Activated T-cell treated with anti-CD3 and anti-CD28 coated beads for 1 hour (primary cell): ENCODE measurements at regions not wholly inside any gene's neighbourhood (a gene's known extent, or its start where the extent isn't known, plus 50 kb on each side); places are given as distances from the start of the nearest gene placed in this dataset.

Experiments
- DNase-seq: peaks from one replicate; pipeline ENCODE4 v3.0.0-alpha.2; 2020; ENCODE audit warnings: low read depth

GRCh38 chr15:96415513-96416217 is 85.2 kb downstream of the NR2F2 start:
- DNase-seq = no peak

DNA sequence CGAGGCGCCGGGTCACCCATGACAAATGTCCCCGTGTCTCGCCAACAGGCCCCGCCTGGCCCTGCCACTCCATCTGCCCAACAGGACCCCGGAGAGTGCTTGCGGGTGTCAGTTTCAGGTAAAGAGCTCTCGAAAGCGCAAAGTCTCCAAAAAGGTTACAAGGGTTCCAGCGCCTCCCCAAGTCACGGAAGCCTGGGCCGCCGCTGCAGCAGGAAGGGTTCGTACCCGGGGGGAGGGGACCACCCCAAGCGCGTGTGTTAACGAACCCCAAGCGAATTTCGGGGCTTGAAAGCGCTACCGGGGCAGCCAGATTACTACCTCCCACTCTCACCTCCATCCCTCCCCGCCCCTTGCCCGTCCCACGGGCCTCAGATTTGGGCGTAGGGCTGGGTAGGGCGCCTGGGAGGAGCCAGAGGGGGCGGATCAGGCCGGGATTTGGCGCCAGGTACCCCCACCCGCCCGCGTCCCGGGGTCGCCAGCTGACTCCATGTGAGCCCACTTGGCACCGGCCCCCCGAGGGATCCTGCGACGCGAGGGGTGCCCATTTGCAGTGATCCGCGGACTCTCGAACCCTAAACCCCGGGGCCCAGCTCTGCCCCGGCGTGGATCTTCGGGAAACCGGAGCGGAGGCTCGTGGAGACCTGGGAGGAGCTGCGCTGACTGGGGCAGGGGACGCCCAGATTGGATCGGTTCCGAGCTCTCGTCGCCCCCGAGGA is 85.9 kb downstream of the NR2F2 start:
- no peak for DNase-seq

DNA sequence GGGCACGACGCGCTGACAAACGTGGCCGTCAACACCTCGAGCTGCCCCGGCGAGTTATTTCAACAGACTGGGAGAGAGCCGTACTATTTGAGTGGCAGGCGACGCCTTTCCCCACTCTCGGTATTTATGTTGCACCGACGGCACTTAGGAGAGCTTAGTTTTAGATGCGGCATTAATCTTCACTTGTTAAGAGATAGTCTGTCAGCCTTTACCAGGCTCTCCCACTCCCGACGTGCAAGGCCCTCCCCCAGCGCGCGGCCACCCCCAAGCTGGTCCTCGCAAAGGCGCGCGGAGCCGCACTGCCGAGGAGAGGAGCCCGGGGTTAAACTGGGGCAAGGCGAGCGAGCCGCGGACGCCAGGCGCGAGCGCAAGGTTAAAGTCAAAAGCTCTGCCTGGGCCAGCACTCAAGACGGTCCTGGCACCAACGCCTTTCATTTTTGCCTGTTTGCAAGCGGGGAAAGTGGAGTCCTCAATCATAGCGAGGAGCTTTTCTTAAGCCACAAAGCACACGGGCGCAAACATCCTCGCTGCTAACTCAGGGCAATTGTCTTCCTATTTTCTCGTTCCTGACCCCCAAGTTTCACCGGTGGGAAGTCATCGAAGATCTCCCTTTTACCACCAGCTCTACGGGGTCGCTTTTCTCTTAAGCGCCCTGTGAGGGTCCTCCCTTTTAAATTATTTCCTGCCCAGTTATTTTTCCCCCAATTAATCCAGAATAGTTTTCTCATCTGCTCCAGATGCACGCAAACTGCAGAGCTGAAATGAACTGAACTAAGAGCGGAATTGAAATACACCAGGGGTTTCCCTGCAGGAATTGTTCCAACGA is 86.6 kb downstream of the NR2F2 start:
- DNase-seq = no peak

- DNase-seq = no peak
Observed at GRCh38 chr15:96417760-96418130, 87.2 kb downstream of the NR2F2 start.

DNA sequence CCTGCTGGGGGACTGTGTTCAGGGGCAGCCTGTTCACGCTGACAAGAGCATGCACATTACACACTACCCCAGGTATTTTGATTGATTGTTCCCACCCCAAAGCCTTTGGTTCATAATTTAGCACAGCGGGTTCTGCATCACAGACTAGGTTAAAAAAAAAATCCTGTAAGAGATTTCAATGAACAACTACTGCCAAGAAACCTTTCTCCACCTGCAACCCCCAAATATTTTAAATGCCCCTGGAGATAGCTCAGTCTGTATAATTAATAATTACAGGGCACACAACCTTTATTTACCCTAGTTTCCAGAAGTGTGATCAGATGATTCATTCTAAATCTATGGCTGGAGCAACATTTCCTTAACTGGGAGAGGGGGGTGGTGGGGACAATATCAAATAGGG is 87.6 kb downstream of the NR2F2 start:
- DNase-seq = no peak

DNA sequence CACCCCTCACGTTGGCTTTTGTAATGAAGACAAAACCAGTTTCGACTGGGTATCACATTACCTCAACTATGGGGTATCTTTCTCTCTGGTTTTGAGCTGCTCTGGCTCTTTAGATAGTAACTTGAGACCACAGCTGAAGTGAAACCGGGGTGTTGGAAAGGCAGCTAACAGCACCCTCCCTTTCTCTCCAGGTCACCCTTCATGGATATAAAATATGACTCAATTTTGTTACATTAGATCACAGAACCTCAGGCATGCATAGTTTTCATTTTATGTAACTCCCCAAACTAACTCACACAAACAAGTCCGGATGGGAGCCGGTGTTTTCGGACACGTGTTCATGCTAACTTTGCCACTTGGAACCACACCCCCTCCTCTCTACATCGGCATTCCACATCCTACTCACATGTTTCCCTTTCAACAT is 90.7 kb downstream of the NR2F2 start:
- no peak for DNase-seq

GRCh38 chr15:96422125-96422524 is 91.6 kb downstream of the NR2F2 start:
- DNase-seq = no peak

GRCh38 chr15:96424674-96425073 is 94.2 kb downstream of the NR2F2 start:
- DNase-seq = no peak

GRCh38 chr15:96428742-96429141 is 98.2 kb downstream of the NR2F2 start:
- no peak for DNase-seq

- DNase-seq = no peak
Observed at GRCh38 chr15:96431786-96432185, 101.3 kb downstream of the NR2F2 start.

DNA sequence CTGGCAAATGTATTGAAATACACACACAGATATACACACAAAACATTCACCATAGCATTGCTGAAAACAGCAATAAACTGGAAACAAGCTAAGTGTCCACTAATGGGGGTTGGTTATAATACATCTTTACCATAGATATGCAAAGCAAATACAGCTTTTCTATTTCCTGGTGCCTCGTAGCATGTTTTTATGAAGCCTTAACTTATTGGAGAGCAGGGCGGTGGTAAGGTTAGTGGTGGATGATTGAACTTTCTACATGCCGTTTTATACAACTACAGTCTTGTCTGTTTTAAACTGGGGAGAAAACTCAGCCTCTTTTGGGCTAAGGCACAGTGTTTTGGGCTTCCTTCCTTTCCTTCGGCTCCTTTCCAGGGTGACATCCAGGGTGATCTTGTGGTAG is 104.5 kb downstream of the NR2F2 start:
- DNase-seq = no peak

DNA sequence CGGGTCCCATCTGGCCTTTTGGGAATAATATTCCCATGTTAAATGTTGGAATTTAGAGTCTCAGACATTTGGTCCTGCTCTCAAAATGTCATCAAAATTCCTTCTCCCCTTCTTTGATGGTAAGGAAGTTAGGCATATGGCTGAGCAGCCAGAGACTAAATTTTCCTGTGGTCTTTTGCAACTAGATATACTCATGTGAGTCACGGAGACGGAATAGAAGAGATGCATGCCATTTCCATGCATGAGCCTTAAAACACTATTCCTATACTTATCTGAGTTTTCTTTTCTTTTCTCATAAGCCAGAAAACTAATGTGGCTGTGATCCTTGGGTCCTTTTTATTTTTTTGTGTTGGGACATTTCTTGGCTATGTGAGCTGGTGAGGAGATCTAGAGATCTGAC is 105.3 kb downstream of the NR2F2 start:
- no peak for DNase-seq

- no peak for DNase-seq
Observed at GRCh38 chr15:96440978-96441377, 110.5 kb downstream of the NR2F2 start.

GRCh38 chr15:96442076-96442475 is 111.6 kb downstream of the NR2F2 start:
- no peak for DNase-seq

- DNase-seq = no peak
Observed at GRCh38 chr15:96444865-96445264, 114.4 kb downstream of the NR2F2 start.

DNA sequence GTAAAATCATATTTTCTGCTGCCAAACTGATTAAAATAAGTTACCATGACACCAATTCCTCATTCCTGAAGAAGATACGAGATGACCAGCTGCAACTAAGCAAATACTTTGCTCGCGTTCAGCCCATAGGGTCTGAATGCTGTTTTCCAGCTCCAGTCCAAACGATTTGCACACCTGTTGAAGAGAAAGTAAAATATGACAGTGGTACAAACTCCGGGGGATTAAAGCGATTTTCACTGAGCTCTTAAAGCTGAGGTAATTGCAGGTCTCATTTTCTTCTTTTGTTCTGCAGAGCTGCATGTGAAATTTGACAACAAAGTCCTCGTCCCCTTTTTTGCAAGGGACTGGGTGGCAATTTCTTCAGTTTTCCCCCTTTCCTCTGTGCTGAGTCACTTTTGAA is 118.4 kb downstream of the NR2F2 start:
- no peak for DNase-seq

GRCh38 chr15:96457841-96458240 is 127.3 kb downstream of the NR2F2 start:
- DNase-seq = no peak

DNA sequence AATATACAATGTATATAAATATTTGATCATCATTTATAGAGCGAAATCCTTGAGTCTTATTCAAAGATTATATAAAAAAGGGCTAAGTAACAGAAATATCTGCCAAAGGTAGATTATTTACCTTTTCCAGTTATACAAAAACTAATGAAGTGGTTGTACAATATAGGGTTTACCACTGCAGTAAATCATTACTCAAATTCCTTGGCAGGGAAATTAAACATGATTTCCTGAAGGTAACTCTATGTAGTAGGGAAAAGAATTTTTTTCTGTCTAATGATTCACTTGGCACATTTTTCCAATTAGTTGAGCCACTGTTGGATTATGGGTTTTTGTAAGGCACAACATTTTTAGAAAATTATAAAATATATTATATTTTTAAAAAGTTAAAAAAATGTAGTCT is 129.6 kb downstream of the NR2F2 start:
- no peak for DNase-seq

GRCh38 chr15:96462768-96463750 is 132.6 kb downstream of the NR2F2 start:
- DNase-seq = no peak

DNA sequence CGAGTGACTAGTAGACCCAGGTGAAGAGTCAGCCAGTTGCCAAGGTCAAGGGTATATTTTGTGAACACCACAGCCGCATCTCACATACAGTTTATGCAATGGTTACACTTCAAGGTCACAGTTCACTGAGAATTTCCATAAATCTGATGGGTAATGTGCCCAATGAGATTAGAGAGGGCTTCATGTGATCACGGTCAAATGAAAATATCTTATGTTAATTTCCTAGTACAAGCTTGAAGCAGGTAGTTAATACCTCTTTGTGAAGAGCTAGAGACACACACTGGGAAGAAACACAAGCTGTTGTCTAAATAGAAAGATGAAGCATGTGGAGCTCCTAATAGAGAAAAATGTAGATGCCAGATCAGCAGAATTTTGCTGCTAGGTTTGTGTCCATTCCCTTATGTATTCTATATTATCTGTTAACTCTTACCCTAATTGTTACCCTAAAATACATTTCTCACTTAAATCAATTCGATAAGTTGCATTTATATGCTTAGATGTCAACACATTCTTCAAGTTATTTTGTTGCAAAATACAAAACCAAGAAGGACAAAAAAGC is 136.0 kb downstream of the NR2F2 start:
- DNase-seq = no peak

- DNase-seq = no peak
Observed at GRCh38 chr15:96468036-96468435, 137.5 kb downstream of the NR2F2 start.
